K562 (cell line): ENCODE measurements at regions not wholly inside any gene's neighbourhood (a gene's known extent, or its start where the extent isn't known, plus 50 kb on each side); places are given as distances from the start of the nearest gene placed in this dataset.

ENCODE experiments used
- ATAC-seq: fragments of 200-7000 bp; cut with Tn5 transposase; 3 replicates; pipeline ENCODE4 v1.9.1; 2020; ENCODE audit warnings: moderate library complexity
- BruUV-seq: library from RNA; stranded (reverse); fragments of 400-500 nt; replicated peaks from 2 replicates; lab custom pipeline; 2021; lab: Mats Ljungman, UMichigan
- CTCF ChIA-PET: fragments of 300-600 bp; formaldehyde crosslinking; extraction: SDS; loops from one replicate; lab custom pipeline; 2021; ENCODE audit warnings: low intra/inter-chr PET ratio; lab: Yijun Ruan, JAX
- POLR2A ChIA-PET: fragments of 300-600, 350-650 bp; sonication (Branson Sonifier 250); formaldehyde crosslinking; extraction: SDS; loops from one replicate; lab custom pipeline; 2021; ENCODE audit warnings: antibody characterized with exemption, inconsistent platforms; lab: Yijun Ruan, JAX
- DNase-seq, 4 experiments: peaks; one replicate each; pipeline versions ENCODE4 v3.0.0 to v3.0.0-alpha.2; 2011 to 2018; ENCODE audit warnings: low spot score in 3 of 4, mixed read lengths in 3 of 4; ENCODE audit errors: extremely low read depth in 1 of 4
- FAIRE-seq: peaks from 2 replicates; lab custom pipeline; 2011; peaks lifted over from hg19 to GRCh38; lab: Jason Lieb, UNC
- H2AFZ ChIP-seq: 2 replicates; pipeline ENCODE4 v1.6.0; 2011; ENCODE audit warnings: low read depth, low read length, control low read depth, inconsistent platforms
- H3K27ac ChIP-seq: fragments of 200-600 bp; 3 replicates; pipeline ENCODE4 v1.8.0; 2011; ENCODE audit warnings: low read depth, mild to moderate bottlenecking, control low read depth, inconsistent platforms, low read length, moderate library complexity, mixed read lengths; ENCODE audit errors: extremely low read depth
- H3K27me3 ChIP-seq, 2 experiments: fragments of 300-600 bp in 1 of 2; 2 replicates in 1 of 2; 3 replicates in 1 of 2; pipeline versions ENCODE4 v1.6.0 to v1.8.0; 2011; ENCODE audit warnings: inconsistent platforms in 2 of 2, low read length in 2 of 2, mild to moderate bottlenecking in 1 of 2, mixed read lengths in 1 of 2, moderate library complexity in 1 of 2; ENCODE audit not compliant: control insufficient read depth in 2 of 2, insufficient read depth in 2 of 2
- H3K36me3 ChIP-seq: fragments of 300-600 bp; 3 replicates; pipeline ENCODE4 v1.8.0; 2011; ENCODE audit warnings: mild to moderate bottlenecking, low read length, inconsistent platforms; ENCODE audit not compliant: control insufficient read depth, insufficient read depth
- H3K4me1 ChIP-seq, 2 experiments: fragments of 200-600 bp in 1 of 2; replicated peaks in 1 of 2; 2 replicates in 1 of 2; 3 replicates in 1 of 2; pipeline versions ENCODE4 v1.5.1 to v1.8.0; 2011; ENCODE audit warnings: inconsistent platforms in 2 of 2, low read length in 2 of 2, mild to moderate bottlenecking in 1 of 2, mixed read lengths in 1 of 2, moderate library complexity in 1 of 2; ENCODE audit not compliant: control insufficient read depth in 2 of 2, insufficient read depth in 2 of 2
- H3K4me2 ChIP-seq: 2 replicates; pipeline ENCODE4 v1.6.1; 2011; ENCODE audit warnings: low read length, control low read depth, inconsistent platforms, mixed read lengths; ENCODE audit not compliant: insufficient read depth
- H3K4me3 ChIP-seq: fragments of 200-600 bp; sonication (generic), shearing (Covaris generic); 2 replicates; pipeline ENCODE4 v1.5.1; 2016; ENCODE audit warnings: control low read depth, inconsistent platforms
- H3K79me2 ChIP-seq: fragments of 200-600 bp; 3 replicates; pipeline ENCODE4 v1.8.0; 2011; ENCODE audit warnings: low read length, inconsistent platforms; ENCODE audit not compliant: control insufficient read depth, insufficient read depth
- H3K9ac ChIP-seq, 2 experiments: 2 replicates each; pipeline versions ENCODE4 v1.6.0 to v1.6.1; 2011; ENCODE audit warnings: low read depth in 2 of 2, low read length in 2 of 2, control low read depth in 1 of 2, inconsistent platforms in 1 of 2, mild to moderate bottlenecking in 1 of 2, mixed read lengths in 1 of 2; ENCODE audit not compliant: insufficient read depth in 1 of 2
- H3K9me1 ChIP-seq: one replicate; pipeline ENCODE4 v1.6.0; 2011; ENCODE audit warnings: inconsistent platforms, mild to moderate bottlenecking, low read length, moderate library complexity; ENCODE audit not compliant: control insufficient read depth, insufficient read depth
- H3K9me3 ChIP-seq: replicated peaks from 2 replicates; pipeline ENCODE4 v1.5.1; 2011; ENCODE audit warnings: low read depth, low read length, inconsistent platforms; ENCODE audit not compliant: control insufficient read depth, insufficient read depth
- H4K20me1 ChIP-seq: replicated peaks from 2 replicates; pipeline ENCODE4 v1.6.1; 2011; ENCODE audit warnings: low read length, inconsistent platforms, mixed read lengths; ENCODE audit not compliant: control insufficient read depth, insufficient read depth
- NCOR1 ChIP-seq: fragments of 450-650 bp; IDR thresholded peaks from 2 replicates; pipeline ENCODE4 v1.6.1; 2016; ENCODE audit warnings: mild to moderate bottlenecking, moderate library complexity
- PML ChIP-seq: IDR thresholded peaks from 2 replicates; pipeline ENCODE4 v1.6.1; 2012; ENCODE audit warnings: low read length, inconsistent platforms
- SMARCA5 ChIP-seq: fragments of 450-650 bp; IDR thresholded peaks from 2 replicates; pipeline ENCODE4 v1.6.1; 2016
- WGBS: fragments of 100-300 bp; shearing (Covaris generic); methylation state at CpG from one replicate; pipeline ENCODE4 v1.1.6; 2016; ENCODE audit warnings: low coverage, mixed read lengths; ENCODE audit not compliant: insufficient coverage; ENCODE audit errors: missing lambda C conversion rate; 5-methylcytosine and 5-hydroxymethylcytosine counted together
- in situ Hi-C: fragments of 300-500 bp; cut with MboI; formaldehyde crosslinking; loops from 4 replicates; pipeline ENCODE4 v1.15.0; 2018; ENCODE audit warnings: inconsistent platforms, mixed read lengths
- intact Hi-C: fragments of 100-400 bp; cut with micrococcal nuclease; formaldehyde crosslinking; loops from 2 replicates; pipeline ENCODE4 v1.14.2; 2022
- TF ChIP-seq, protein P1 (sequence below), 2 experiments: fragments of 450-650 bp in 1 of 2; sonication (generic) in 1 of 2; formaldehyde crosslinking in 1 of 2; IDR thresholded peaks in 1 of 2; conservative IDR thresholded peaks in 1 of 2; 2 replicates each; pipeline versions ENCODE4 v1.6.1 to v1.8.1; 2016 to 2023; ENCODE audit warnings: mild to moderate bottlenecking in 2 of 2, moderate library complexity in 2 of 2, inconsistent platforms in 1 of 2, missing genetic modification reagents in 1 of 2

DNA sequence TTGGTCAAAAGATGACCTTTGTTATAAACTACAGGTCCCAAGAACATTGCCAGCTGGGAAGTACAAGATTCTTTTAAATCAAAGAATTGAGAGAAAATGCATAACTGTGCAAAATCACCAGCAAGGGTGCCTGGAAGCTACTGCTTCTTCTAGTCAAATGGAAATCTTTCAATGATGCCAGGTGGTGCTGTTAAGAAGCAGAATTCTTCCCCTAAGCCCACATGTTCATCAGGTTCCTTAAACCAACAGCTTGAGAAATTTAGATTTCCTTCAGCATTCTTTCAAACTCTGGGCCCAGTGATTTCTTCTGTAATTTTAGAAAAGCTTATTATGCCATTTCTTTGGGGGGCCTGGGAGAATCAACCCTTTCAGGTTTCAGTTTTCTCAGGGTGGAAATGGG lies 207.8 kb upstream of the WSCD1 start (continued):
- no peak for TF ChIP-seq NCOR1

DNA sequence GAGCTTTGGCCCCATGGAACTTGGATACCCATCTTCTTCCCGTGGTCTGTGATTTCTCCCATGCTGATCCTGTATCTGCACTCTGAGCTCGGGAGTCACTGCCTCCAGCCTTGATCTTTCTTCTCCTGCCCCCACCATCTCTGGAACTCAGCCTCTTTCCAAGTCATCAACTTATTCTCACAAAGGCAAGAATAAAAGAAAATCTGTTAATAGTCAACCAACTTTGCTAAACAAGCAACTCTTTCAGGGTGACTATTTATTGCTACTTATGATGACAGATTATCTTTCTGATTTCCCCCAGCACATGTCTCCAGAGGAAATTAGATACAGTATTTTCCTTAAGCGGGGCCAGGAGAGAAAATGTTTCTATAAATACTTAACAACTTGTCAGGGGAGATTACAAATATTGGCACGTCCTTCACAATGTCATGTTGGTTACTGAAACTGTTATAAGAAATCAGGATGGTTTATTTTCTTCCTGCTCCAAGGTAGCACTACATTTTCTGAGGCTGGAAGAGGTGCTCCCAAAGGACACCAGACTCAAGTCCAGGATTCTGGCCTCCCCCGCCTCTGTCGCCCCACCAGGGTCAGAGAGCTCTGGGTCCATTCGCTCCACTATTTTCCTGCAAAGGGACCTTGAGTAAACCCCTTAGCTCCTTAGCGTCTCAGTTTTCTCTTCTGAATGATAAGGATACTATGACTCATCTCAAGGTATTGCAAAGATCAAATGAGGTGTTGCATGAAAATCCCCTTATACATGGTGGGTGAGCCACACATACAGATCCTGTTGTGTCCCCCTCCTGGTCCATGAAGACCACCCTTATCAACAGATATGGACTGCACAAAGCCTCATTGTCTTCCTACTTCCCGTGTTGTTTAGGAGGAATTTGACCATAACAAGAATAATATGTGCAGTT lies 205.2 kb upstream of the WSCD1 start:
- Histone ChIP-seq H3K9me1 (no peaks in the 10 kb centered on the region), H2AFZ (no peak overlapping the region), H3K27me3 (peaks cover 0 to 2% of the 10 kb centered on the region in 2 experiments; a peak in 1 of 5 replicates), H3K36me3 (no peaks in the 10 kb centered on the region), H4K20me1 (no peaks in the 10 kb centered on the region), H3K4me2 (no peak overlapping the region), H3K27ac (no peak overlapping the region), H3K9me3 (no peaks in the 10 kb centered on the region), H3K9ac (no peak overlapping the region), H3K79me2 (no peaks in the 10 kb centered on the region), H3K4me3 (no peak overlapping the region), H3K4me1 (no peaks in the 10 kb centered on the region)
- intact Hi-C loops (no loop called here), in situ Hi-C loops (no loop called here)
- DNase-seq (no peak), FAIRE-seq (no peak), ATAC-seq (no peak)
- POLR2A ChIA-PET, result interaction anchor here (0.6 kb wide), 1 partner anchor 565 kb away, joined by 3 read pairs; no protein-coding TSS in a partner anchor
- TF ChIP-seq PML, result no peak
- no peak for TF ChIP-seq SMARCA5
- TF ChIP-seq, protein P1, sequence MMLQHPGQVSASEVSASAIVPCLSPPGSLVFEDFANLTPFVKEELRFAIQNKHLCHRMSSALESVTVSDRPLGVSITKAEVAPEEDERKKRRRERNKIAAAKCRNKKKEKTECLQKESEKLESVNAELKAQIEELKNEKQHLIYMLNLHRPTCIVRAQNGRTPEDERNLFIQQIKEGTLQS (IDR thresholded peaks at IDR 0.05), result peak; percentile 31; the same call in 1 of the 2 replicates
- TF ChIP-seq, protein P1 (CRISPR knock-in tag; conservative IDR thresholded peaks at IDR 0.05), result no peak
- 0% methylated on average over 8 of the region's 9 CpGs for WGBS
- no TSS peak for BruUV-seq
- CTCF ChIA-PET, result no interaction called here
